LNCaP clone FGC (cell line): ENCODE measurements at regions not wholly inside any gene's neighbourhood (a gene's known extent, or its start where the extent isn't known, plus 50 kb on each side); places are given as distances from the start of the nearest gene placed in this dataset.
"Not testable (repeated sequence)": the region's sequence is repeated elsewhere in the genome, so short reads cannot be mapped to it uniquely, and the experiment has no call there.

Source experiments
- DNase-seq: peaks from one replicate; pipeline ENCODE4 v3.0.0-alpha.2; 2011; ENCODE audit warnings: low read depth
- H3K4me3 ChIP-seq: 2 replicates; pipeline ENCODE4 v1.5.1; 2011; ENCODE audit warnings: mild to moderate bottlenecking, low read depth, low read length, control low read depth
- CTCF ChIP-seq: IDR thresholded peaks from 2 replicates; pipeline ENCODE4 v1.5.1; 2012; ENCODE audit warnings: mild to moderate bottlenecking; ENCODE audit not compliant: control insufficient read depth, insufficient read depth; ENCODE audit errors: extremely low read depth

GRCh38 chr13:40355126-40355724 lies 311.2 kb downstream of the FOXO1 start:
- no peak overlapping the region for H3K4me3 ChIP-seq
- no peak for DNase-seq
- TF ChIP-seq CTCF = no peak

- TF ChIP-seq CTCF = no peak
- no peak overlapping the region for H3K4me3 ChIP-seq
- DNase-seq = no peak
Measured at GRCh38 chr13:40356011-40356410, 310.4 kb downstream of the FOXO1 start.

GRCh38 chr13:40356458-40356857 lies 310.0 kb downstream of the FOXO1 start:
- H3K4me3 ChIP-seq = not testable (repeated sequence)

GRCh38 chr13:40362502-40362901 lies 303.9 kb downstream of the FOXO1 start:
- no peak for DNase-seq
- TF ChIP-seq CTCF = no peak
- no peak overlapping the region for H3K4me3 ChIP-seq

More at GRCh38 chr13:40356458-40356857, 310.0 kb downstream of the FOXO1 start:
- DNase-seq = not testable (repeated sequence)

GRCh38 chr13:40363653-40364052 lies 302.8 kb downstream of the FOXO1 start:
- DNase-seq = no peak
- no peak for TF ChIP-seq CTCF
- no peak overlapping the region for H3K4me3 ChIP-seq

GRCh38 chr13:40366119-40366518 lies 300.3 kb downstream of the FOXO1 start:
- no peak for TF ChIP-seq CTCF
- DNase-seq = no peak
- H3K4me3 ChIP-seq = no peak overlapping the region

- H3K4me3 ChIP-seq = no peak overlapping the region
- no peak for TF ChIP-seq CTCF
- DNase-seq = no peak
Measured at GRCh38 chr13:40368127-40368891, 298.1 kb downstream of the FOXO1 start.
